Neural progenitor cell (in vitro differentiated cells): ENCODE measurements at regions not wholly inside any gene's neighbourhood (a gene's known extent, or its start where the extent isn't known, plus 50 kb on each side); places are given as distances from the start of the nearest gene placed in this dataset.

Experiments
- EZH2 ChIP-seq: fragments of 200-600 bp; sonication (generic); IDR thresholded peaks from 2 replicates; pipeline ENCODE4 v1.6.1; 2017; ENCODE audit warnings: antibody characterized with exemption, mild to moderate bottlenecking, moderate library complexity
- TF ChIP-seq, protein P1 (sequence below): fragments of 200-600 bp; sonication (generic); IDR thresholded peaks from 2 replicates; pipeline ENCODE4 v1.5.1; 2017; ENCODE audit warnings: antibody characterized with exemption, mild to moderate bottlenecking

DNA sequence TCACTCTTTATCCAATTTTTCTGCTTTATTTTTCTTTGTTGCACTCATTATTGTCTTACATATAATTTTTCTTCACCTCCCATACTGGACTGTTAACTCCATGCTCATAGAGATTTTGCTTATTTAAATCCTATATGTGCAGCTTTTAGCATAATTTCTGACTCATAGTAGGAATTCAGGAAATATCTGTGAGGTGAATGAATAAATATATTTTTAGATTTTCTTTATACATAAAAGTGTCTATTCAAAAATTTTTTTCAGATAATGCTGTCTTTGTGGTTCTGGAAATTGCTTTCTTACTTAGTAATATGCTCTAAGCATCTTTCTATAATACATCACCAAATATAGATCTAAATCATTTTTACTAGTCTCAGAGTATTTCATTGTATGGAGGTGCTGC, 191.8 kb upstream of the SUCLG2 start:
- TF ChIP-seq, protein P1, sequence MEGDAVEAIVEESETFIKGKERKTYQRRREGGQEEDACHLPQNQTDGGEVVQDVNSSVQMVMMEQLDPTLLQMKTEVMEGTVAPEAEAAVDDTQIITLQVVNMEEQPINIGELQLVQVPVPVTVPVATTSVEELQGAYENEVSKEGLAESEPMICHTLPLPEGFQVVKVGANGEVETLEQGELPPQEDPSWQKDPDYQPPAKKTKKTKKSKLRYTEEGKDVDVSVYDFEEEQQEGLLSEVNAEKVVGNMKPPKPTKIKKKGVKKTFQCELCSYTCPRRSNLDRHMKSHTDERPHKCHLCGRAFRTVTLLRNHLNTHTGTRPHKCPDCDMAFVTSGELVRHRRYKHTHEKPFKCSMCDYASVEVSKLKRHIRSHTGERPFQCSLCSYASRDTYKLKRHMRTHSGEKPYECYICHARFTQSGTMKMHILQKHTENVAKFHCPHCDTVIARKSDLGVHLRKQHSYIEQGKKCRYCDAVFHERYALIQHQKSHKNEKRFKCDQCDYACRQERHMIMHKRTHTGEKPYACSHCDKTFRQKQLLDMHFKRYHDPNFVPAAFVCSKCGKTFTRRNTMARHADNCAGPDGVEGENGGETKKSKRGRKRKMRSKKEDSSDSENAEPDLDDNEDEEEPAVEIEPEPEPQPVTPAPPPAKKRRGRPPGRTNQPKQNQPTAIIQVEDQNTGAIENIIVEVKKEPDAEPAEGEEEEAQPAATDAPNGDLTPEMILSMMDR, result no peak
- TF ChIP-seq EZH2, result no peak
